NOMO-1 (cell line): ENCODE measurements at regions not wholly inside any gene's neighbourhood (a gene's known extent, or its start where the extent isn't known, plus 50 kb on each side); places are given as distances from the start of the nearest gene placed in this dataset.

Experiments used
- DNase-seq, 2 experiments: peaks; one replicate each; lab custom pipeline; 2025; ENCODE audit not compliant: unreplicated experiment in 2 of 2; lab: John Stamatoyannopoulos, UW

GRCh38 chr9:108656566-108656965 is 199.2 kb downstream of the ACTL7B start:
- no peak for DNase-seq

GRCh38 chr9:108655818-108656217 is 200.0 kb downstream of the ACTL7B start:
- DNase-seq = no peak

GRCh38 chr9:108654566-108654965 is 201.2 kb downstream of the ACTL7B start:
- DNase-seq = peak in 1 of 2 experiments; percentile 30

- DNase-seq = no peak
Measured at GRCh38 chr9:108652851-108653250, 202.9 kb downstream of the ACTL7B start.

- DNase-seq = no peak
Measured at GRCh38 chr9:108650826-108651225, 205.0 kb downstream of the ACTL7B start.

GRCh38 chr9:108645520-108645919 is 210.3 kb downstream of the ACTL7B start:
- DNase-seq = peak; percentile 68 to 76

GRCh38 chr9:108643731-108644510 is 211.9 kb downstream of the ACTL7B start:
- peak in 1 of 2 experiments; percentile 11 for DNase-seq

GRCh38 chr9:108642871-108643270 is 212.9 kb downstream of the ACTL7B start:
- DNase-seq = peak; percentile 53 to 93

- DNase-seq = no peak
Measured at GRCh38 chr9:108640230-108640629, 215.6 kb downstream of the ACTL7B start.

GRCh38 chr9:108639696-108640095 is 216.1 kb downstream of the ACTL7B start:
- peak in 1 of 2 experiments; percentile 11 for DNase-seq

- no peak for DNase-seq
Measured at GRCh38 chr9:108639091-108639490, 216.7 kb downstream of the ACTL7B start.

GRCh38 chr9:108637340-108637739 is 218.4 kb downstream of the ACTL7B start:
- DNase-seq = no peak

- DNase-seq = peak in 1 of 2 experiments; percentile 18
Measured at GRCh38 chr9:108636013-108636412, 219.8 kb downstream of the ACTL7B start.

GRCh38 chr9:108634672-108635462 is 220.9 kb downstream of the ACTL7B start:
- no peak for DNase-seq

GRCh38 chr9:108634204-108634603 is 221.6 kb downstream of the ACTL7B start:
- no peak for DNase-seq

- peak in 1 of 2 experiments; percentile 20 for DNase-seq
Measured at GRCh38 chr9:108631496-108632285, 224.1 kb downstream of the ACTL7B start.

GRCh38 chr9:108628316-108628715 is 227.5 kb downstream of the ACTL7B start:
- no peak for DNase-seq

- DNase-seq = no peak
Measured at GRCh38 chr9:108626743-108627142, 229.0 kb downstream of the ACTL7B start.

- DNase-seq = peak; percentile 64 to 94
Measured at GRCh38 chr9:108621991-108622855, 233.6 kb downstream of the ACTL7B start.

GRCh38 chr9:108620767-108621166 is 235.0 kb downstream of the ACTL7B start:
- no peak for DNase-seq
